ENCODE measurements at regions not wholly inside any gene's neighbourhood (a gene's known extent, or its start where the extent isn't known, plus 50 kb on each side); places are given as distances from the start of the nearest gene placed in this dataset.

GRCh38 chr3:87575550-87575949, 299.2 kb upstream of the POU1F1 start:
- Histone ChIP-seq H4K20me1 (ENCODE audit: control insufficient read depth, extremely low read depth, insufficient read depth, low read length) (no peaks in the 10 kb centered on the region), H3K9me3 (ENCODE audit: control insufficient read depth, low read depth, low read length) (no peaks in the 10 kb centered on the region), H3K4me1 (ENCODE audit: control insufficient read depth, extremely low read depth, insufficient read depth, low read length) (no peaks in the 10 kb centered on the region), H3K27ac (ENCODE audit: control insufficient read depth, insufficient read depth, low read length) (no peak overlapping the region), H3K36me3 (ENCODE audit: control insufficient read depth in 2 of 2, extremely low read depth in 1 of 2, insufficient read depth in 2 of 2, low read length in 2 of 2) (no peaks in the 10 kb centered on the region), H3K79me2 (ENCODE audit: control insufficient read depth, insufficient read depth, low read length) (no peaks in the 10 kb centered on the region), H3K9ac (ENCODE audit: control insufficient read depth, extremely low read depth, insufficient read depth, low read length) (no peak overlapping the region), H3K9me1 (ENCODE audit: control insufficient read depth, extremely low read depth, insufficient read depth, low read length) (no peaks in the 10 kb centered on the region), H3K27me3 (ENCODE audit: control insufficient read depth, extremely low read depth, insufficient read depth, low read length) (no peaks in the 10 kb centered on the region), H3K4me3 (ENCODE audit: control insufficient read depth in 2 of 3, extremely low read depth in 1 of 3, insufficient read depth in 2 of 3, low read depth in 1 of 3, low read length in 3 of 3) (no peak overlapping the region), H3K4me2 (ENCODE audit: control insufficient read depth, extremely low read depth, insufficient read depth, low read depth, low read length) (no peak overlapping the region), H2AFZ (ENCODE audit: control insufficient read depth, low read length) (no peak overlapping the region)
- DNase-seq (ENCODE audit: low read depth, low spot score) (no peak), FAIRE-seq (no peak)
- dilution Hi-C loops (cut with MboI; ENCODE audit: extremely low pct_ligation_motif_present, low sequenced_read_pairs), result no loop called here
- no peak for TF ChIP-seq EZH2 (IDR thresholded peaks at IDR 0.05; ENCODE audit: low read length)
- TF ChIP-seq CTCF (optimal IDR thresholded peaks at IDR 0.05 in 1 of 3, IDR thresholded peaks at IDR 0.05 in 1 of 3, conservative IDR thresholded peaks at IDR 0.05 in 1 of 3; ENCODE audit: extremely low read depth in 1 of 3, insufficient read depth in 2 of 3, low read length in 3 of 3), result no peak

DNA sequence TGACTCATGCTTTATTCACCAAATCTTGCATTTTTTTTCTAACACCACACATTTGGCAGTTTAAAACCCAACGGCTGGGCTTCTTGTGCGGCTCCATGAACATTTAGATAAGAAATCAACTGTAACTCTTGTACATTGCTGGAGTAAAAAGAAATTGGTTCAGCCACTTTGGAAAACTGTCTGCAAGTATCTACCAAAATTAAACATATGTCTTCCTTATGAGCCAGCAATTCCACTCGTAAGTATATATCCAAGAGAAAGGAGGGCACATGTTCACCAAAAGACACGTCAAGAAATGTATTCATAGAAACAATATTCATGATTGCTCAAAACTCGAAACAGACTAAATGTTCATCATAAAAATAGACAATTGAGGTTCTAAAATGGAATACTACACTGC, 291.9 kb upstream of the POU1F1 start:
- Histone ChIP-seq H3K4me3 (ENCODE audit: control insufficient read depth in 2 of 3, extremely low read depth in 1 of 3, insufficient read depth in 2 of 3, low read depth in 1 of 3, low read length in 3 of 3) (no peak overlapping the region), H3K36me3 (ENCODE audit: control insufficient read depth in 2 of 2, extremely low read depth in 1 of 2, insufficient read depth in 2 of 2, low read length in 2 of 2) (no peaks in the 10 kb centered on the region), H3K9ac (ENCODE audit: control insufficient read depth, extremely low read depth, insufficient read depth, low read length) (no peak overlapping the region), H2AFZ (ENCODE audit: control insufficient read depth, low read length) (no peak overlapping the region), H3K9me3 (ENCODE audit: control insufficient read depth, low read depth, low read length) (no peaks in the 10 kb centered on the region), H3K4me1 (ENCODE audit: control insufficient read depth, extremely low read depth, insufficient read depth, low read length) (no peaks in the 10 kb centered on the region), H3K4me2 (ENCODE audit: control insufficient read depth, extremely low read depth, insufficient read depth, low read depth, low read length) (no peak overlapping the region), H3K27ac (ENCODE audit: control insufficient read depth, insufficient read depth, low read length) (no peak overlapping the region), H4K20me1 (ENCODE audit: control insufficient read depth, extremely low read depth, insufficient read depth, low read length) (no peaks in the 10 kb centered on the region), H3K27me3 (ENCODE audit: control insufficient read depth, extremely low read depth, insufficient read depth, low read length) (no peaks in the 10 kb centered on the region), H3K79me2 (ENCODE audit: control insufficient read depth, insufficient read depth, low read length) (no peaks in the 10 kb centered on the region), H3K9me1 (ENCODE audit: control insufficient read depth, extremely low read depth, insufficient read depth, low read length) (no peaks in the 10 kb centered on the region)
- dilution Hi-C loops (cut with MboI; ENCODE audit: extremely low pct_ligation_motif_present, low sequenced_read_pairs), result no loop called here
- TF ChIP-seq EZH2 (IDR thresholded peaks at IDR 0.05; ENCODE audit: low read length), result no peak
- no peak for TF ChIP-seq CTCF (optimal IDR thresholded peaks at IDR 0.05 in 1 of 3, IDR thresholded peaks at IDR 0.05 in 1 of 3, conservative IDR thresholded peaks at IDR 0.05 in 1 of 3; ENCODE audit: extremely low read depth in 1 of 3, insufficient read depth in 2 of 3, low read length in 3 of 3)
- FAIRE-seq (no peak), DNase-seq (ENCODE audit: low read depth, low spot score) (no peak)

Measured in keratinocyte (primary cell).